ELR (cell line): ENCODE measurements at regions not wholly inside any gene's neighbourhood (a gene's known extent, or its start where the extent isn't known, plus 50 kb on each side); places are given as distances from the start of the nearest gene placed in this dataset.
A peak's percentile ranks its signal among the peaks of the same experiment; 100 is the strongest.

ENCODE experiments used
- DNase-seq: peaks from one replicate; pipeline ENCODE4 v3.0.0-alpha.2; 2015; ENCODE audit warnings: low read depth

GRCh38 chr18:55090564-55091188 lies 131.4 kb upstream of the CCDC68 start:
- no peak for DNase-seq

GRCh38 chr18:55089610-55090009 lies 130.3 kb upstream of the CCDC68 start:
- no peak for DNase-seq

GRCh38 chr18:55088561-55088960 lies 129.3 kb upstream of the CCDC68 start:
- DNase-seq, result no peak

- DNase-seq, result no peak
These were observed 128.7 kb upstream of the CCDC68 start for GRCh38 chr18:55088000-55088401.

- DNase-seq, result no peak
These were observed 127.6 kb upstream of the CCDC68 start for GRCh38 chr18:55086906-55087305.

- no peak for DNase-seq
These were observed 126.5 kb upstream of the CCDC68 start for GRCh38 chr18:55085557-55086285.

GRCh38 chr18:55084550-55084949 lies 125.3 kb upstream of the CCDC68 start:
- no peak for DNase-seq

GRCh38 chr18:55083461-55083860 lies 124.2 kb upstream of the CCDC68 start:
- DNase-seq, result no peak

GRCh38 chr18:55079481-55080355 lies 120.5 kb upstream of the CCDC68 start:
- DNase-seq, result no peak

- no peak for DNase-seq
These were observed 119.8 kb upstream of the CCDC68 start for GRCh38 chr18:55079067-55079466.

GRCh38 chr18:55078303-55078932 lies 119.2 kb upstream of the CCDC68 start:
- DNase-seq, result no peak

GRCh38 chr18:55076643-55077218 lies 117.5 kb upstream of the CCDC68 start:
- no peak for DNase-seq

GRCh38 chr18:55073834-55074233 lies 114.6 kb upstream of the CCDC68 start:
- no peak for DNase-seq

- DNase-seq, result no peak
These were observed 113.9 kb upstream of the CCDC68 start for GRCh38 chr18:55073116-55073515.

- no peak for DNase-seq
These were observed 113.4 kb upstream of the CCDC68 start for GRCh38 chr18:55072698-55073097.

- DNase-seq, result no peak
These were observed 112.9 kb upstream of the CCDC68 start for GRCh38 chr18:55072181-55072580.

- DNase-seq, result no peak
These were observed 110.2 kb upstream of the CCDC68 start for GRCh38 chr18:55069497-55069896.

GRCh38 chr18:55064760-55065159 lies 105.5 kb upstream of the CCDC68 start:
- DNase-seq, result no peak

GRCh38 chr18:55064073-55064472 lies 104.8 kb upstream of the CCDC68 start:
- DNase-seq, result no peak

- DNase-seq, result peak; percentile 36
These were observed 95.0 kb upstream of the CCDC68 start for GRCh38 chr18:55054021-55054990.

- peak; percentile 85 for DNase-seq
These were observed 89.6 kb upstream of the CCDC68 start for GRCh38 chr18:55048892-55049291.
